Suprapubic skin (tissue), 3 donors: ENCODE measurements at regions not wholly inside any gene's neighbourhood (a gene's known extent, or its start where the extent isn't known, plus 50 kb on each side); places are given as distances from the start of the nearest gene placed in this dataset.

Source experiments
- CTCF ChIP-seq, 2 donors: fragments of 200-600 bp in 1 of 2; fragments of 450-650 bp in 1 of 2; sonication (generic) in 1 of 2; IDR thresholded peaks; one replicate each; pipeline ENCODE4 v1.5.1; 2016 to 2019; ENCODE audit warnings: antibody characterized with exemption in 2 of 2, mild to moderate bottlenecking in 1 of 2, moderate library complexity in 1 of 2
- EP300 ChIP-seq: sonication (generic); formaldehyde crosslinking; IDR thresholded peaks from one replicate; pipeline ENCODE4 v1.6.1; 2017; ENCODE audit warnings: antibody characterized with exemption
- POLR2A ChIP-seq, 2 donors: fragments of 450-650 bp; IDR thresholded peaks; one replicate each; pipeline ENCODE4 v1.6.1; 2017; ENCODE audit warnings: antibody characterized with exemption in 2 of 2, mild to moderate bottlenecking in 2 of 2, moderate library complexity in 2 of 2

- no peak for TF ChIP-seq POLR2A (IDR thresholded peaks at IDR 0.05)
- no peak for TF ChIP-seq CTCF (IDR thresholded peaks at IDR 0.05)
- no peak for TF ChIP-seq EP300
These were observed 76.5 kb upstream of the ZNF423 start for GRCh38 chr16:49932434-49932833.
